Spleen (tissue), 7 donors: ENCODE measurements at regions not wholly inside any gene's neighbourhood (a gene's known extent, or its start where the extent isn't known, plus 50 kb on each side); places are given as distances from the start of the nearest gene placed in this dataset.

ENCODE experiments used
- CTCF ChIP-seq, 11 experiments: fragments of 200-600 bp in 7 of 11; fragments of 450-650 bp in 4 of 11; sonication (generic) in 4 of 11; IDR thresholded peaks in 8 of 11; conservative IDR thresholded peaks in 3 of 11; 1 replicate in 7 of 11; 2 replicates in 4 of 11; pipeline versions ENCODE4 v1.4.0 to v1.8.0; 2016 to 2021; ENCODE audit warnings: antibody characterized with exemption in 11 of 11, inconsistent platforms in 4 of 11, mild to moderate bottlenecking in 1 of 11
- POLR2AphosphoS5 ChIP-seq, 3 donors: sonication (generic); formaldehyde crosslinking; IDR thresholded peaks; one replicate each; pipeline ENCODE4 v1.5.1; 2017; ENCODE audit warnings: antibody characterized with exemption in 3 of 3
- donor health status: DM: no; HTN: no; CAD: no; lungs with moderate emphysema.
- donor health status: DM: no; HTN: no; CAD: no.
- donor health status: DM: no; HTN: no; CAD: no.

GRCh38 chr7:46859963-46860475, 721.9 kb downstream of the TNS3 start:
- TF ChIP-seq CTCF (IDR thresholded peaks at IDR 0.05 in 8 of 11, conservative IDR thresholded peaks at IDR 0.05 in 3 of 11) (no peak), POLR2AphosphoS5 (IDR thresholded peaks at IDR 0.05) (no peak)
